H1 (cell line): ENCODE measurements at regions not wholly inside any gene's neighbourhood (a gene's known extent, or its start where the extent isn't known, plus 50 kb on each side); places are given as distances from the start of the nearest gene placed in this dataset.

Experiments used
- CTCF ChIA-PET: fragments of 300-600 bp; sonication (Branson Sonifier 250); formaldehyde crosslinking; loops from one replicate; lab custom pipeline; 2021; ENCODE audit not compliant: partially characterized antibody; lab: Charles Lee
- POLR2A ChIA-PET: fragments of 300-600 bp; sonication (Branson Sonifier 250); formaldehyde crosslinking; loops from one replicate; lab custom pipeline; 2021; ENCODE audit warnings: inconsistent platforms; ENCODE audit not compliant: partially characterized antibody; lab: Charles Lee
- DNase-seq, 2 experiments: peaks; one replicate each; pipeline versions ENCODE4 v3.0.0 to v3.0.0-alpha.2; 2010 to 2022; ENCODE audit warnings: low spot score in 2 of 2, low read depth in 1 of 2, mixed read lengths in 1 of 2
- FAIRE-seq: peaks from 2 replicates; lab custom pipeline; 2011; peaks lifted over from hg19 to GRCh38; lab: Jason Lieb, UNC
- H2AFZ ChIP-seq: 2 replicates; pipeline ENCODE4 v1.8.1; 2012; ENCODE audit warnings: low read length, inconsistent platforms
- H2AK5ac ChIP-seq: 2 replicates; pipeline ENCODE4 v1.6.1; 2013; ENCODE audit warnings: low read depth, low read length
- H2BK120ac ChIP-seq: replicated peaks from 2 replicates; pipeline ENCODE3; 2013; ENCODE audit warnings: low read depth, low read length, inconsistent platforms
- H2BK12ac ChIP-seq: 2 replicates; pipeline ENCODE4 v1.6.1; 2013; ENCODE audit warnings: low read depth, low read length
- H2BK15ac ChIP-seq: 2 replicates; pipeline ENCODE4 v1.6.1; 2013; ENCODE audit warnings: low read length
- H2BK20ac ChIP-seq: 2 replicates; pipeline ENCODE4 v1.6.1; 2013; ENCODE audit warnings: low read length
- H2BK5ac ChIP-seq: 2 replicates; pipeline ENCODE4 v1.6.1; 2013; ENCODE audit warnings: low read depth, low read length
- H3K14ac ChIP-seq: 2 replicates; pipeline ENCODE4 v1.6.1; 2013; ENCODE audit warnings: inconsistent platforms; ENCODE audit not compliant: insufficient read length
- H3K18ac ChIP-seq: 2 replicates; pipeline ENCODE4 v1.6.1; 2013; ENCODE audit warnings: low read length; ENCODE audit errors: extremely low read depth
- H3K23ac ChIP-seq: 2 replicates; pipeline ENCODE4 v1.6.1; 2013; ENCODE audit warnings: inconsistent platforms; ENCODE audit not compliant: insufficient read length
- H3K23me2 ChIP-seq: 2 replicates; pipeline ENCODE4 v1.6.1; 2013; ENCODE audit warnings: low read depth, low read length
- H3K27ac ChIP-seq: 2 replicates; pipeline ENCODE4 v1.6.1; 2011; ENCODE audit warnings: low read depth, low read length, inconsistent platforms
- H3K27me3 ChIP-seq, 4 experiments: replicated peaks in 1 of 4; 1 replicate in 1 of 4; 2 replicates in 3 of 4; pipeline versions ENCODE4 v1.6.1 to v1.8.1; 2011 to 2013; ENCODE audit warnings: low read length in 3 of 4, mild to moderate bottlenecking in 3 of 4, inconsistent platforms in 2 of 4, mixed read lengths in 2 of 4, moderate library complexity in 1 of 4; ENCODE audit not compliant: control insufficient read depth in 3 of 4, insufficient read depth in 3 of 4; ENCODE audit errors: extremely low read depth in 1 of 4
- H3K36me3 ChIP-seq, 4 experiments: 2 replicates each; pipeline versions ENCODE4 v1.6.1 to v1.8.1; 2011 to 2013; ENCODE audit warnings: mild to moderate bottlenecking in 4 of 4, low read length in 3 of 4, moderate library complexity in 2 of 4, control low read depth in 1 of 4, inconsistent platforms in 1 of 4; ENCODE audit not compliant: insufficient read depth in 4 of 4, control insufficient read depth in 2 of 4
- H3K4ac ChIP-seq: replicated peaks from 2 replicates; pipeline ENCODE3; 2013; ENCODE audit warnings: low read length, low read depth, mixed read lengths, inconsistent platforms; ENCODE audit not compliant: insufficient read length
- H3K4me1 ChIP-seq, 4 experiments: replicated peaks in 1 of 4; 1 replicate in 1 of 4; 2 replicates in 3 of 4; pipeline versions ENCODE4 v1.6.1 to v1.8.1; 2011 to 2013; ENCODE audit warnings: low read length in 3 of 4, inconsistent platforms in 2 of 4, mixed read lengths in 1 of 4; ENCODE audit not compliant: insufficient read depth in 4 of 4, control insufficient read depth in 3 of 4
- H3K4me2 ChIP-seq, 2 experiments: 2 replicates each; pipeline versions ENCODE4 v1.6.1 to v1.8.1; 2011 to 2013; ENCODE audit warnings: low read depth in 2 of 2, low read length in 2 of 2, control low read depth in 1 of 2, inconsistent platforms in 1 of 2, mild to moderate bottlenecking in 1 of 2; ENCODE audit not compliant: insufficient read depth in 1 of 2
- H3K4me3 ChIP-seq, 4 experiments: fragments of 200-600, 300-600 bp in 1 of 4; sonication (generic), shearing (Covaris generic), sonication (Bioruptor Twin) in 1 of 4; 2 replicates each; pipeline versions ENCODE4 v1.5.1 to v1.8.1; 2011 to 2016; ENCODE audit warnings: low read length in 4 of 4, low read depth in 3 of 4, control low read depth in 2 of 4, inconsistent platforms in 2 of 4, mild to moderate bottlenecking in 2 of 4, mixed read lengths in 1 of 4, moderate library complexity in 1 of 4; ENCODE audit not compliant: insufficient read depth in 2 of 4; ENCODE audit errors: extremely low read depth in 1 of 4
- H3K56ac ChIP-seq: replicated peaks from 2 replicates; pipeline ENCODE3; 2013; ENCODE audit warnings: low read depth, mild to moderate bottlenecking, mixed read lengths, low read length, inconsistent platforms; ENCODE audit not compliant: insufficient read length
- H3K79me1 ChIP-seq: 2 replicates; pipeline ENCODE4 v1.6.1; 2013; ENCODE audit warnings: low read depth, low read length, control low read depth
- H3K79me2 ChIP-seq, 2 experiments: 2 replicates each; pipeline versions ENCODE4 v1.6.1 to v1.8.1; 2012 to 2013; ENCODE audit warnings: low read length in 2 of 2, mild to moderate bottlenecking in 2 of 2, inconsistent platforms in 1 of 2; ENCODE audit not compliant: insufficient read depth in 2 of 2, control insufficient read depth in 1 of 2
- H3K9ac ChIP-seq, 4 experiments: replicated peaks in 1 of 4; 1 replicate in 1 of 4; 2 replicates in 3 of 4; pipeline versions ENCODE4 v1.6.1 to v1.8.1; 2011 to 2013; ENCODE audit warnings: low read depth in 3 of 4, low read length in 3 of 4, control low read depth in 2 of 4, mild to moderate bottlenecking in 2 of 4, moderate library complexity in 2 of 4, inconsistent platforms in 1 of 4; ENCODE audit errors: extremely low read depth in 1 of 4
- H3K9me3 ChIP-seq, 2 experiments: 2 replicates each; pipeline versions ENCODE4 v1.6.1 to v1.8.1; 2012 to 2013; ENCODE audit warnings: mild to moderate bottlenecking in 2 of 2, moderate library complexity in 2 of 2, control low read depth in 1 of 2, inconsistent platforms in 1 of 2, low read depth in 1 of 2, low read length in 1 of 2, mixed read lengths in 1 of 2; ENCODE audit not compliant: insufficient read depth in 2 of 2
- H4K20me1 ChIP-seq, 2 experiments: replicated peaks in 1 of 2; 2 replicates each; pipeline versions ENCODE3 to v1.8.1; 2011 to 2013; ENCODE audit warnings: inconsistent platforms in 2 of 2, low read length in 2 of 2, mild to moderate bottlenecking in 1 of 2; ENCODE audit not compliant: insufficient read depth in 2 of 2, control insufficient read depth in 1 of 2
- H4K5ac ChIP-seq: 2 replicates; pipeline ENCODE4 v1.6.1; 2013; ENCODE audit warnings: low read length, low read depth, mixed read lengths, inconsistent platforms; ENCODE audit not compliant: insufficient read length
- H4K8ac ChIP-seq: 2 replicates; pipeline ENCODE4 v1.8.0; 2013; ENCODE audit warnings: mild to moderate bottlenecking, moderate library complexity, low read length, inconsistent platforms; ENCODE audit not compliant: insufficient read depth; ENCODE audit errors: extremely low read depth
- H4K91ac ChIP-seq: replicated peaks from 2 replicates; pipeline ENCODE3; 2013; ENCODE audit warnings: low read length, mixed read lengths, inconsistent platforms; ENCODE audit not compliant: insufficient read length
- CREB1 ChIP-seq: IDR thresholded peaks from 2 replicates; pipeline ENCODE4 v1.6.1; 2012; ENCODE audit warnings: inconsistent platforms
- WGBS, 2 experiments: shearing (Covaris generic) in 1 of 2; methylation state at CpG; one replicate each; pipeline versions ENCODE4 v1.1.6 to v1.1.7; 2013 to 2015; ENCODE audit warnings: low lambda C conversion rate in 2 of 2, mixed read lengths in 2 of 2, inconsistent platforms in 1 of 2, low coverage in 1 of 2, missing lambda C conversion rate in 1 of 2; ENCODE audit not compliant: insufficient replicate concordance in 2 of 2, insufficient coverage in 1 of 2, insufficient read length in 1 of 2; ENCODE audit errors: extremely low coverage in 1 of 2, missing lambda C conversion rate in 1 of 2; 5-methylcytosine and 5-hydroxymethylcytosine counted together

GRCh38 chr9:100661668-100662067, 83.8 kb downstream of the CAVIN4 start:
- Histone ChIP-seq H3K27ac (no peak overlapping the region), H3K4me3 (no peak overlapping the region), H3K14ac (no peak overlapping the region)

More at GRCh38 chr9:100661668-100662067, 83.8 kb downstream of the CAVIN4 start:
- peaks cover 0 to 10% (median 4%) of the 10 kb centered on the region in 4 experiments; a peak in 3 of 7 replicates for H3K27me3 ChIP-seq
- H4K20me1 ChIP-seq, result no peaks in the 10 kb centered on the region
- no peak overlapping the region for H3K18ac ChIP-seq
- no peak overlapping the region for H2BK5ac ChIP-seq
- H3K36me3 ChIP-seq, result no peaks in the 10 kb centered on the region
- H3K9ac ChIP-seq, result no peak overlapping the region
- no peak overlapping the region for H2BK20ac ChIP-seq
- DNase-seq (no peak), FAIRE-seq (no peak)
- no peak overlapping the region for H2BK120ac ChIP-seq
- no peak overlapping the region for H3K4ac ChIP-seq
- H3K56ac ChIP-seq, result no peak overlapping the region
- 92% methylated on average over 3 of the region's 3 CpGs; no CpG with 5 or more reads in 1 of the 2 experiments for WGBS, 2 experiments
- no peak overlapping the region for H2BK15ac ChIP-seq
- H3K79me1 ChIP-seq, result no peaks in the 10 kb centered on the region
- H4K91ac ChIP-seq, result no peak overlapping the region
- H2AFZ ChIP-seq, result no peak overlapping the region
- no peak for TF ChIP-seq CREB1
- no peak overlapping the region for H2BK12ac ChIP-seq
- no peaks in the 10 kb centered on the region for H3K4me1 ChIP-seq
- H2AK5ac ChIP-seq, result no peak overlapping the region
- no peaks in the 10 kb centered on the region for H3K79me2 ChIP-seq
- H3K23ac ChIP-seq, result no peak overlapping the region
- H3K4me2 ChIP-seq, result no peak overlapping the region
- ChIA-PET CTCF (interaction anchor here (0.7 kb wide), 1 partner anchor 26 kb away, joined by 3 read pairs; no protein-coding TSS in a partner anchor), POLR2A (no interaction called here)
- H3K9me3 ChIP-seq, result peaks cover 8 to 9% of the 10 kb centered on the region in 2 experiments; a peak in 3 of 4 replicates
- no peak overlapping the region for H4K5ac ChIP-seq
- H4K8ac ChIP-seq, result no peak overlapping the region
- H3K23me2 ChIP-seq, result no peaks in the 10 kb centered on the region; the same call in 1 of the 2 replicates
